OCI-LY3 (cell line): ENCODE measurements at regions not wholly inside any gene's neighbourhood (a gene's known extent, or its start where the extent isn't known, plus 50 kb on each side); places are given as distances from the start of the nearest gene placed in this dataset.

Experiments
- EZH2phosphoT487 ChIP-seq: fragments of 200-600 bp; shearing (Covaris generic); IDR thresholded peaks from 2 replicates; pipeline ENCODE4 v1.6.1; 2018; ENCODE audit warnings: antibody characterized with exemption, mixed run types, low read depth
- TF ChIP-seq, protein P1 (sequence below): fragments of 200-600, 300-600 bp; sonication (generic); IDR thresholded peaks from 2 replicates; pipeline ENCODE4 v1.5.1; 2014; ENCODE audit warnings: antibody characterized with exemption, low read length, low read depth

DNA sequence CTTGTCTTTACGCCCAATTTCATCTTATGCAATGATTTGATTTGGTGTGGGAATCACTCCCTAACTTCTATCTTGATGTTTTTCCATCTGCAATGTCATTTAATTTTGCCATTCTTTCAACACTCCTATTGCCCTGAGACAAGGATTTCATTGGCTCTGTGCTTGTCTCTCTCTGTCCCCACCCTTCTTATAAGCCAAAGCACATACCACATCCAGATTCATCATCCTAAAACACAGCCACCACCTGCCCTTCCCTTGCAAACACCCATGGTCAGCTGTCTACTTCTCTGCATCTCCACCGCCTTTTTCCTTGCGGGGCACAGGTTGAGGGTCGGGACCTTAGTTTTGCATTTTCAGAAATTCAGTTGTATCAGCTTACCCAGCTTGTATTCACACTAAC, 225.8 kb upstream of the SOX21 start:
- TF ChIP-seq, protein P1, sequence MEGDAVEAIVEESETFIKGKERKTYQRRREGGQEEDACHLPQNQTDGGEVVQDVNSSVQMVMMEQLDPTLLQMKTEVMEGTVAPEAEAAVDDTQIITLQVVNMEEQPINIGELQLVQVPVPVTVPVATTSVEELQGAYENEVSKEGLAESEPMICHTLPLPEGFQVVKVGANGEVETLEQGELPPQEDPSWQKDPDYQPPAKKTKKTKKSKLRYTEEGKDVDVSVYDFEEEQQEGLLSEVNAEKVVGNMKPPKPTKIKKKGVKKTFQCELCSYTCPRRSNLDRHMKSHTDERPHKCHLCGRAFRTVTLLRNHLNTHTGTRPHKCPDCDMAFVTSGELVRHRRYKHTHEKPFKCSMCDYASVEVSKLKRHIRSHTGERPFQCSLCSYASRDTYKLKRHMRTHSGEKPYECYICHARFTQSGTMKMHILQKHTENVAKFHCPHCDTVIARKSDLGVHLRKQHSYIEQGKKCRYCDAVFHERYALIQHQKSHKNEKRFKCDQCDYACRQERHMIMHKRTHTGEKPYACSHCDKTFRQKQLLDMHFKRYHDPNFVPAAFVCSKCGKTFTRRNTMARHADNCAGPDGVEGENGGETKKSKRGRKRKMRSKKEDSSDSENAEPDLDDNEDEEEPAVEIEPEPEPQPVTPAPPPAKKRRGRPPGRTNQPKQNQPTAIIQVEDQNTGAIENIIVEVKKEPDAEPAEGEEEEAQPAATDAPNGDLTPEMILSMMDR = no peak
- TF ChIP-seq EZH2phosphoT487 = no peak
